T-cell (primary cell): ENCODE measurements at regions not wholly inside any gene's neighbourhood (a gene's known extent, or its start where the extent isn't known, plus 50 kb on each side); places are given as distances from the start of the nearest gene placed in this dataset.

ENCODE experiments used
- ATAC-seq, 4 experiments: fragments of 200-7000 bp in 3 of 4; fragments of 150-1000 bp in 1 of 4; cut with Tn5 transposase; replicated peaks in 1 of 4; 1 replicate in 3 of 4; 2 replicates in 1 of 4; pipeline ENCODE4 v1.10.0; 2021; ENCODE audit warnings: moderate library complexity in 3 of 4, mild to moderate bottlenecking in 2 of 4, moderate number of reproducible peaks in 1 of 4
- CTCF ChIA-PET, 2 donors: fragments of 300-600 bp; sonication (Branson Sonifier 250); formaldehyde crosslinking; loops; one replicate each; lab custom pipeline; 2022; ENCODE audit warnings: antibody characterized with exemption in 2 of 2; lab: Charles Lee
- POLR2A ChIA-PET, 2 donors: fragments of 300-600 bp; sonication (Branson Sonifier 250); formaldehyde crosslinking; loops; one replicate each; lab custom pipeline; 2022; ENCODE audit warnings: antibody characterized with exemption in 2 of 2; lab: Charles Lee
- DNase-seq, 35 experiments: peaks; one replicate each; pipeline versions ENCODE4 v3.0.0 to v3.0.0-alpha.2; 2013 to 2023
- H3K27ac ChIP-seq: one replicate; pipeline ENCODE4 v1.5.1; 2013; ENCODE audit warnings: low read length
- H3K27me3 ChIP-seq, 2 experiments: replicated peaks in 1 of 2; 1 replicate in 1 of 2; 2 replicates in 1 of 2; pipeline versions ENCODE4 v1.6.1 to v1.7.0; 2013; ENCODE audit warnings: low read length in 1 of 2, mixed read lengths in 1 of 2; ENCODE audit not compliant: control insufficient read depth in 2 of 2, insufficient read depth in 2 of 2; ENCODE audit errors: extremely low read depth in 1 of 2
- H3K36me3 ChIP-seq, 2 donors: 1 replicate in 1 of 2; 2 replicates in 1 of 2; pipeline versions ENCODE4 v1.6.1 to v1.7.0; 2013; ENCODE audit warnings: low read length in 1 of 2; ENCODE audit not compliant: control insufficient read depth in 2 of 2, insufficient read depth in 1 of 2; ENCODE audit errors: extremely low read depth in 1 of 2
- H3K4me1 ChIP-seq, 2 experiments: 1 replicate in 1 of 2; 2 replicates in 1 of 2; pipeline versions ENCODE4 v1.6.1 to v1.7.0; 2013; ENCODE audit warnings: low read length in 2 of 2, mixed read lengths in 1 of 2; ENCODE audit not compliant: insufficient read depth in 2 of 2, control insufficient read depth in 1 of 2; ENCODE audit errors: extremely low read depth in 1 of 2
- H3K4me3 ChIP-seq, 2 donors: 1 replicate in 1 of 2; 2 replicates in 1 of 2; pipeline versions ENCODE4 v1.5.1 to v1.7.0; 2013; ENCODE audit warnings: mild to moderate bottlenecking in 2 of 2, low read length in 1 of 2, moderate library complexity in 1 of 2; ENCODE audit not compliant: control insufficient read depth in 1 of 2; ENCODE audit errors: extremely low read depth in 1 of 2
- H3K9me3 ChIP-seq: 2 replicates; pipeline ENCODE4 v1.7.0; 2013
- H3K27ac Mint-ChIP-seq, 2 donors: one replicate each; pipeline ENCODE4 v1.8.0; 2020 to 2021; ENCODE audit warnings: mild to moderate bottlenecking in 2 of 2, mixed read lengths in 2 of 2
- H3K27me3 Mint-ChIP-seq, 2 donors: one replicate each; pipeline ENCODE4 v1.8.0; 2021 to 2022; ENCODE audit warnings: mixed read lengths in 2 of 2
- H3K36me3 Mint-ChIP-seq: one replicate; pipeline ENCODE4 v1.8.0; 2021; ENCODE audit warnings: mixed read lengths
- H3K4me1 Mint-ChIP-seq, 3 donors: one replicate each; pipeline ENCODE4 v1.8.0; 2020 to 2022; ENCODE audit warnings: mixed read lengths in 3 of 3, mild to moderate bottlenecking in 1 of 3
- H3K4me3 Mint-ChIP-seq, 3 donors: one replicate each; pipeline ENCODE4 v1.8.0; 2020 to 2022; ENCODE audit warnings: mild to moderate bottlenecking in 3 of 3, mixed read lengths in 3 of 3, moderate library complexity in 3 of 3
- H3K9me3 Mint-ChIP-seq, 3 donors: one replicate each; pipeline ENCODE4 v1.8.0; 2020 to 2022; ENCODE audit warnings: mixed read lengths in 3 of 3
- WGBS: methylation state at CpG from one replicate; pipeline ENCODE4 v1.1.5; 2013; ENCODE audit warnings: missing lambda C conversion rate; ENCODE audit not compliant: insufficient coverage; 5-methylcytosine and 5-hydroxymethylcytosine counted together

DNA sequence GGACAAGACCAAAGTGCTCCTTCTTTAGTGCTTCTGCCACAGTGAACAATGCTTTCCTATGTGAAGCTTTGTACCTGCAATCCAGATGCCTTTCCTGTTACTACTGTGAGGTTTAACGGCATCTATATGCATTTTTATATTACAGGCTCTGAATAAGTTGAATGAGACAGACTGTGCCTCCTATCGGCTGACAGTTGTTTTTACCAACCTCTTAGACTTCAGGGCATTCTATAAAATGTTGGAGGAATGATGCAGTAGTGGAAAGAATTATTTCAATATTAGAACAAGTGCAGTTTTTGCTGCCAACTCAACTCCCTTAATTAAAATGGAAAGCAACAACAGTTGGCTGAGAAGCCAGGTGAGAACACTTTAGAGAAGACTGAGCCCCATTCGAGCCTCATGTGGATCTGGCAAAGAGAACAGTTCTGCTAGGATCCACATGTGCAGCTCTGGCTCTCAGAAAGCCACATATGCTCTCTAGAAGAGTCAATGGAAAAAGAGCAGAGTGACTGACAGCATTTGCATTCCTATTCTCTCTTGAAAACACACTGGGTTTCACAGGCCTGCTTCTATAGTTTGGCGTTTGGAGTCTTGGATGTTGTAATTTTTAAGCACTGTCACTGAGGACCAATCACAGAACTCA lies 147.5 kb downstream of the LURAP1L start:
- H3K9me3 ChIP-seq, result no peaks in the 10 kb centered on the region
- H3K36me3 ChIP-seq, result no peaks in the 10 kb centered on the region
- H3K27ac ChIP-seq, result no peak overlapping the region
- ChIA-PET CTCF (no interaction called here), POLR2A (no interaction called here)
- no peak for ATAC-seq
- H3K27me3 ChIP-seq, result no peaks in the 10 kb centered on the region
- Mint-ChIP-seq H3K36me3 (no peaks in the 10 kb centered on the region), H3K27ac (no peak overlapping the region), H3K9me3 (peaks cover 6 to 17% (median 7%) of the 10 kb centered on the region in 3 donors), H3K4me3 (no peak overlapping the region), H3K4me1 (no peaks in the 10 kb centered on the region), H3K27me3 (no peaks in the 10 kb centered on the region)
- 30% methylated on average over 2 of the region's 4 CpGs for WGBS
- H3K4me3 ChIP-seq, result no peak overlapping the region
- H3K4me1 ChIP-seq, result no peaks in the 10 kb centered on the region
- no peak for DNase-seq

DNA sequence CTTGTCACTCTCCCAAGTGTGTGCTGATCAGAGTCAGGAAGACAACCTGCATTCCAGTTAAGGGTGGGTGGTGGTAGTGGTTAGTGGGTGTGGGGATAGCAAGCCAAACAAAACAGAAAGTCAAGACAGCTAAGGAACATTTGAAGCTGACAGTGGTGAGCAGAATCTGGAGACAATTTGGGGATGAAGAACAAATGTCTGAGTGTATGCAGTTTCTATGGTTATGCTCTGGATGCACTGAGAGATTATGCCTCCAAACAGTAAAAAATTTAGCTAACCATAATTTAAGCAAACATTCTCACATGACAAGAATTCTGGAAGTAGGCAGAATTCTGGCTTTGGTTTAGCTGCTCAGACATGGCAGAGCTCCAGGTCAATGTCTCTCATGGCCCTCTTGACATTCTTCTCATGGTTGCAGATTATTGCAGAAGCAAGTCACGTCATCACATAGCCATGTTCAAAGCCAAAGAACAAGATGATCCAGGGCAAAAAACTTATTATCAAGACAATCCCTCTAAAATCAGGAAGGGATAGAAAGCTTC lies 148.7 kb downstream of the LURAP1L start:
- no peak overlapping the region for H3K27ac ChIP-seq
- no peak for DNase-seq
- Mint-ChIP-seq H3K4me1 (no peaks in the 10 kb centered on the region), H3K9me3 (peaks cover 6 to 18% (median 10%) of the 10 kb centered on the region in 3 donors), H3K27ac (no peak overlapping the region), H3K4me3 (no peak overlapping the region), H3K27me3 (no peaks in the 10 kb centered on the region), H3K36me3 (no peaks in the 10 kb centered on the region)
- 75% methylated on average over 1 of the region's 1 CpG for WGBS
- no peaks in the 10 kb centered on the region for H3K36me3 ChIP-seq
- no peak overlapping the region for H3K4me3 ChIP-seq
- no peak for ATAC-seq
- H3K27me3 ChIP-seq, result no peaks in the 10 kb centered on the region
- ChIA-PET POLR2A (no interaction called here), CTCF (no interaction called here)
- no peaks in the 10 kb centered on the region for H3K9me3 ChIP-seq
- no peaks in the 10 kb centered on the region for H3K4me1 ChIP-seq

DNA sequence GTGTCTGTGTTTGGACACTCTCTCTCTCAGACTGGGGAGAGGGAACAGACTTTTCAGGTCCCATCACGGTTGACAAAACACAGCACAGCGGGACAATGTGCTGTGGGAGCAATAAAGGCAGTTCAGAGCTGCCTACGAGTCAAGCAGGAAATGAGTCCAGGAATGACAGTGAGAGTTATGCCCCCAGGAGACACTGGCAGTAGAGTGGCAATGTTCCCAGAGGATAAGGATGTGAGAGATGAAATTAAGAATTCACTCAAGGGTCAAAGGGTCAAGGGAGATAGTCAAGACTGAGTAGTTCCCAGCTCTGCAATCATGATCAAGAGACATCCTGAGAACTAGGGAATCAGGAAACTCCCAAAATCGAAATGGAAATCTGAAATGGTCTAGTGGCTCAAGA lies 156.1 kb downstream of the LURAP1L start:
- no peak overlapping the region for H3K27ac Mint-ChIP-seq
- H3K27ac ChIP-seq, result no peak overlapping the region
- H3K4me3 Mint-ChIP-seq, result no peak overlapping the region
- H3K4me1 ChIP-seq, result no peaks in the 10 kb centered on the region
- 39% methylated on average over 4 of the region's 4 CpGs for WGBS
- no peak for ATAC-seq
- POLR2A ChIA-PET, result no interaction called here
- H3K9me3 ChIP-seq, result no peaks in the 10 kb centered on the region
- DNase-seq, result no peak
- H3K4me1 Mint-ChIP-seq, result no peaks in the 10 kb centered on the region
- H3K36me3 Mint-ChIP-seq, result no peaks in the 10 kb centered on the region
- H3K27me3 ChIP-seq, result no peaks in the 10 kb centered on the region
- H3K9me3 Mint-ChIP-seq, result peaks cover 4 to 14% (median 9%) of the 10 kb centered on the region in 3 donors
- no peak overlapping the region for H3K4me3 ChIP-seq
- H3K27me3 Mint-ChIP-seq, result no peaks in the 10 kb centered on the region
- no peaks in the 10 kb centered on the region for H3K36me3 ChIP-seq
- CTCF ChIA-PET, result interaction anchor here in 1 of 2 donors (0.8 kb wide), 1 partner anchor 63 kb away, joined by 3 read pairs; no protein-coding TSS in a partner anchor

DNA sequence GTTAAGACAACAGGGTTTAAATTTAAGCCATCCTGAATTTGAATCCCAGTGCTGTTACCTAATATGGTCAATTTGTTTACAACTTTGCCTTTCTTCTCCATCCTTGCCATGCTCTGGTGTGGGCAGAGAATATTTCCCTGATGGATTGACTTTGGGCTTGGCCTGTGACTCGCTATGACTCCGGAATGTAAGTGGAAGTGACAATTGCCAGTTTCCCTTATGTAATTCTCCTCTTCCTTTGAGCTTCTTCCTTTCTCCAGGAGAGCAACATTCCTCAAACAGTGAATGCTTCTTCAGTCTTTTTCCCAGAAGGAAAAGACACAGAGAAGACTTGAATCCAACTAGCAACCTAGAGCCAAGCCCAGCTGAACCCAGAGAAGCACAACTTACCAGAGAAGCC lies 159.1 kb downstream of the LURAP1L start:
- H3K4me3 Mint-ChIP-seq, result no peak overlapping the region
- POLR2A ChIA-PET, result no interaction called here
- no peak overlapping the region for H3K27ac ChIP-seq
- H3K4me3 ChIP-seq, result no peak overlapping the region
- no peak overlapping the region for H3K27ac Mint-ChIP-seq
- ATAC-seq, result no peak
- no peaks in the 10 kb centered on the region for H3K4me1 Mint-ChIP-seq
- H3K36me3 Mint-ChIP-seq, result no peaks in the 10 kb centered on the region
- CTCF ChIA-PET, result no interaction called here
- H3K27me3 ChIP-seq, result no peaks in the 10 kb centered on the region
- H3K27me3 Mint-ChIP-seq, result no peaks in the 10 kb centered on the region
- no peaks in the 10 kb centered on the region for H3K4me1 ChIP-seq
- WGBS, result 50% methylated on average over 2 of the region's 2 CpGs
- no peaks in the 10 kb centered on the region for H3K36me3 ChIP-seq
- H3K9me3 ChIP-seq, result no peaks in the 10 kb centered on the region
- DNase-seq, result no peak
- H3K9me3 Mint-ChIP-seq, result peaks cover 4 to 9% (median 9%) of the 10 kb centered on the region in 3 donors

DNA sequence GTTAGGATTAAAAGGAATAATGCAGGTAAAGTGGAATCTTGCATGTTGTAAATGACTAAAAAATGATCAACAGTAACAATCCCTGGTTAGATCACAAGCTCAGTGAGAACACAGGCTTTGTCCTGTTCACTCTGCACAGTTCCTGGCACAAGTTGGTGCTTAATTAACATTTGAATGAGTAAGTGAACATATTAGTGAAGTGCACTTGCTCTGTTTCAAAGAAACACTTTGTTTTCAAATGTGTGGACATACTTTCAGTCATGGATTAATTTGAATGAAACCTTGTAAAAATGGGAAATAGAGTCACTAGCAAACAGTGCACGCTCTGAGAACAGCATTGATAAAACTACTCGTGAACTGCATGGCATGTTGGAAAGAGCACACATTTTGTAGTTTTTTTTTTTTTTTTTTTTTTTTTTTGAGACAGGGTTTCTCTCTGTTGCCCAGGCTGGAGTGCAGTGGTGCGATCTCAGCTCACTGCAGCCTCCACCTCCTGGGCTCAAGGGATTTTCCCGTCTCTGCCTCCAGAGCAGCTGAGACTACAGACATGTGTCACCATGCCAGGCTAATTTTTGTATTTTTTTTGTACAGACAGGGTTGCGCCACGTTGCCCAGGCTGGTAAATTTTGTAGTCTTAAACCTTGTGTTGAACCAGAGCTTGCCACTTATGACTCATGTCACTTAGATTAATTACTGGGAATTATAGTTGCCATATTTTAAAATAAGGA lies 159.9 kb downstream of the LURAP1L start:
- Histone ChIP-seq H3K27me3 (no peaks in the 10 kb centered on the region), H3K9me3 (no peaks in the 10 kb centered on the region), H3K27ac (no peak overlapping the region), H3K36me3 (no peaks in the 10 kb centered on the region), H3K4me1 (no peaks in the 10 kb centered on the region), H3K4me3 (no peak overlapping the region)
- H3K36me3 Mint-ChIP-seq, result no peaks in the 10 kb centered on the region
- H3K4me3 Mint-ChIP-seq, result no peak overlapping the region
- no peaks in the 10 kb centered on the region for H3K4me1 Mint-ChIP-seq
- CTCF ChIA-PET, result no interaction called here
- POLR2A ChIA-PET, result no interaction called here
- no peak overlapping the region for H3K27ac Mint-ChIP-seq
- H3K9me3 Mint-ChIP-seq, result peaks cover 4 to 9% (median 8%) of the 10 kb centered on the region in 3 donors
- 92% methylated on average over 2 of the region's 6 CpGs for whole genome bisulfite sequencing
- ATAC-seq, result no peak
- no peaks in the 10 kb centered on the region for H3K27me3 Mint-ChIP-seq
- DNase-seq, result no peak

DNA sequence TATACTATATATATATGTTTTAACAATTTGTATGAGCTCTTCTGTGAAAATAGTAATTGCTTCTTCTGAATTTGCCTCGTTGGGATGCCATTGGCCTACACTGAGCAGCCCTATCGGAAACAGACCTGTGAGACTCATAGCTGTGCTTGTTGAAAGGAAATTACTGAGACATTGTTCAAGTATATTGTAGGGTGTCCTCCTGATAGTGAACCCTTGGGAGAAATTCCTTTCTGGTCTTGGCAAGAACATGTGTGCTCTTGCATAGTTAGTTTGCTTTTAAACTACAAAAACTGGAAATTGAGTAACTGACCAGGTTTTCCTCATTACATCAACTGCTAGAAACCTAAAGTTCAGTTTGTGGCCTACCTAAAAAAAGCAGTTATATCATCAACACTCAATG lies 160.9 kb downstream of the LURAP1L start:
- Mint-ChIP-seq H3K4me1 (no peaks in the 10 kb centered on the region), H3K27ac (no peak overlapping the region), H3K27me3 (no peaks in the 10 kb centered on the region), H3K36me3 (no peaks in the 10 kb centered on the region), H3K4me3 (no peak overlapping the region), H3K9me3 (peaks cover 4 to 6% (median 5%) of the 10 kb centered on the region in 3 donors)
- no peak overlapping the region for H3K27ac ChIP-seq
- H3K4me3 ChIP-seq, result no peak overlapping the region
- no peaks in the 10 kb centered on the region for H3K9me3 ChIP-seq
- POLR2A ChIA-PET, result no interaction called here
- DNase-seq, result no peak
- ATAC-seq, result no peak
- no peaks in the 10 kb centered on the region for H3K36me3 ChIP-seq
- H3K4me1 ChIP-seq, result no peaks in the 10 kb centered on the region
- WGBS, result 75% methylated on average over 2 of the region's 2 CpGs
- CTCF ChIA-PET, result no interaction called here
- no peaks in the 10 kb centered on the region for H3K27me3 ChIP-seq
